Endothelial cell of umbilical vein (primary cell): ENCODE measurements at regions not wholly inside any gene's neighbourhood (a gene's known extent, or its start where the extent isn't known, plus 50 kb on each side); places are given as distances from the start of the nearest gene placed in this dataset.

Experiments used
- EZH2 ChIP-seq: IDR thresholded peaks from 2 replicates; pipeline ENCODE4 v1.6.1; 2012; ENCODE audit warnings: borderline replicate concordance, low read depth, mild to moderate bottlenecking, moderate library complexity, low read length, inconsistent platforms; ENCODE audit not compliant: severe bottlenecking
- JUN ChIP-seq: IDR thresholded peaks from 2 replicates; pipeline ENCODE4 v1.6.1; 2011; ENCODE audit warnings: borderline replicate concordance, low read depth; ENCODE audit not compliant: insufficient read length, insufficient read depth
- MYC ChIP-seq: IDR thresholded peaks from one replicate; pipeline ENCODE4 v1.6.1; 2011; ENCODE audit warnings: mild to moderate bottlenecking, low read depth, low read length
- POLR2A ChIP-seq: IDR thresholded peaks from 2 replicates; pipeline ENCODE4 v1.6.1; 2012; ENCODE audit warnings: low read depth, mild to moderate bottlenecking, control low read depth, low read length
- POLR2AphosphoS5 ChIP-seq: IDR thresholded peaks from 2 replicates; pipeline ENCODE4 v1.6.1; 2012; ENCODE audit warnings: low read depth, mild to moderate bottlenecking, control low read depth, low read length, moderate library complexity; ENCODE audit not compliant: insufficient read depth
- TF ChIP-seq, protein P1 (sequence below), 2 donors: IDR thresholded peaks; 1 replicate in 1 of 2; 2 replicates in 1 of 2; pipeline ENCODE4 v1.5.1; 2011; ENCODE audit warnings: low read length in 2 of 2, mild to moderate bottlenecking in 2 of 2, moderate library complexity in 2 of 2, control low read depth in 1 of 2, inconsistent platforms in 1 of 2, low read depth in 1 of 2; ENCODE audit not compliant: insufficient read depth in 1 of 2; ENCODE audit errors: extremely low read depth in 1 of 2
- TF ChIP-seq, protein P2 (sequence below): IDR thresholded peaks from 2 replicates; pipeline ENCODE4 v1.6.1; 2011; ENCODE audit not compliant: insufficient read depth, insufficient read length

DNA sequence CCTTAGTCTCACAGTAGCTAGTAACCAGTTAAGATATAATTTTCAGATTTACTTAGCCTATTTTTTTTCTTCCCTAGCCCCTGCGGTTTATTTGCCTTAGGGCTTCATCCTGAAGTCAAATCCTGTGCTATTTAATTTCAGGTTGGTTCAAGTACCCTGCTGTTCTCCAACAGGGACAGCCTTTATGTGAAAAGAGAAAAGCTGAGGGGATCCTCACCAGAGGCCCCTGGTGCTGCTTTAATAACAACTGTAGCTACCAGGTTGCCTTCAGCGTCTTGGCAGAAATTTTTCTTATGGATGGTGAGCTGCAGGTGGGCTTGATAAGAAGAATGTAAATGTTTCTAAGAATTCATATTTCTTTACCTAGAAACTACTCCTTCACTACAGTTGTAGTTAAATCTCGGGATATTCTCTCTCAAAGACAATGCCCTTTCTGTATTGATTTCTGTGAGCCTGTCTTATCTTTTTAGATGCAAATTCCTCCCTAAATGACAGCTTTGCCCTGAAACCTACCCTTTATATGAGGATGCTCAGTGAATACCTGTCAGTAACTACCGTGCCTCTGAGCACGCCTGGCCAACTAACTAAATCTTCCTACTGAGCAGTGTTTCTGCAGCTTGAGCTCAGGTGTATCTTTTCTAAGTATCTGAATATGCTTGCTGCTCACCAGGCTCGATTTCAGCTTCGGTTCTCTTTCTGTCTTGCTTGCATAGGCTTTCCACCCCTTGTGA is 320.5 kb downstream of the MMUT start:
- TF ChIP-seq, protein P1, sequence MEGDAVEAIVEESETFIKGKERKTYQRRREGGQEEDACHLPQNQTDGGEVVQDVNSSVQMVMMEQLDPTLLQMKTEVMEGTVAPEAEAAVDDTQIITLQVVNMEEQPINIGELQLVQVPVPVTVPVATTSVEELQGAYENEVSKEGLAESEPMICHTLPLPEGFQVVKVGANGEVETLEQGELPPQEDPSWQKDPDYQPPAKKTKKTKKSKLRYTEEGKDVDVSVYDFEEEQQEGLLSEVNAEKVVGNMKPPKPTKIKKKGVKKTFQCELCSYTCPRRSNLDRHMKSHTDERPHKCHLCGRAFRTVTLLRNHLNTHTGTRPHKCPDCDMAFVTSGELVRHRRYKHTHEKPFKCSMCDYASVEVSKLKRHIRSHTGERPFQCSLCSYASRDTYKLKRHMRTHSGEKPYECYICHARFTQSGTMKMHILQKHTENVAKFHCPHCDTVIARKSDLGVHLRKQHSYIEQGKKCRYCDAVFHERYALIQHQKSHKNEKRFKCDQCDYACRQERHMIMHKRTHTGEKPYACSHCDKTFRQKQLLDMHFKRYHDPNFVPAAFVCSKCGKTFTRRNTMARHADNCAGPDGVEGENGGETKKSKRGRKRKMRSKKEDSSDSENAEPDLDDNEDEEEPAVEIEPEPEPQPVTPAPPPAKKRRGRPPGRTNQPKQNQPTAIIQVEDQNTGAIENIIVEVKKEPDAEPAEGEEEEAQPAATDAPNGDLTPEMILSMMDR (IDR thresholded peaks at IDR 0.05; ENCODE audit: extremely low read depth in 1 of 2, insufficient read depth in 1 of 2, low read depth in 1 of 2, low read length in 2 of 2), result no peak
- TF ChIP-seq MYC (no peak), POLR2A (no peak), POLR2AphosphoS5 (no peak), EZH2 (no peak), JUN (no peak)
- TF ChIP-seq, protein P2, sequence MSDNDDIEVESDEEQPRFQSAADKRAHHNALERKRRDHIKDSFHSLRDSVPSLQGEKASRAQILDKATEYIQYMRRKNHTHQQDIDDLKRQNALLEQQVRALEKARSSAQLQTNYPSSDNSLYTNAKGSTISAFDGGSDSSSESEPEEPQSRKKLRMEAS, result no peak
